Caco-2 (cell line): ENCODE measurements at regions not wholly inside any gene's neighbourhood (a gene's known extent, or its start where the extent isn't known, plus 50 kb on each side); places are given as distances from the start of the nearest gene placed in this dataset.
"Not testable (repeated sequence)": the region's sequence is repeated elsewhere in the genome, so short reads cannot be mapped to it uniquely, and the experiment has no call there.

Experiments
- BruUV-seq: library from RNA; stranded (reverse); fragments of 400-500 nt; replicated peaks from 2 replicates; lab custom pipeline; 2021; lab: Mats Ljungman, UMichigan
- CTCF ChIA-PET: fragments of 300-600 bp; sonication (Branson Sonifier 250); formaldehyde crosslinking; loops from one replicate; lab custom pipeline; 2022; ENCODE audit warnings: antibody characterized with exemption; lab: Charles Lee
- POLR2A ChIA-PET: fragments of 300-600 bp; sonication (Branson Sonifier 250); formaldehyde crosslinking; loops from one replicate; lab custom pipeline; 2022; ENCODE audit warnings: antibody characterized with exemption; lab: Charles Lee
- DNase-seq, 2 experiments: peaks; one replicate each; pipeline versions ENCODE4 v3.0.0 to v3.0.0-alpha.2; 2020 to 2022
- H3K27me3 ChIP-seq: replicated peaks from 2 replicates; pipeline ENCODE4 v1.6.0; 2011; ENCODE audit warnings: low read length; ENCODE audit not compliant: control insufficient read depth, insufficient read depth
- H3K36me3 ChIP-seq: 2 replicates; pipeline ENCODE4 v1.5.1; 2011; ENCODE audit warnings: low read length; ENCODE audit not compliant: control insufficient read depth, insufficient read depth
- H3K4me1 ChIP-seq: fragments of 250-450 bp; sonication (Bioruptor Pico); 2 replicates; pipeline ENCODE4 v1.5.1; 2020; ENCODE audit warnings: mild to moderate bottlenecking
- H3K4me3 ChIP-seq: 2 replicates; pipeline ENCODE4 v1.5.1; 2011; ENCODE audit warnings: low read depth, mild to moderate bottlenecking, control low read depth, low read length
- H3K9me3 ChIP-seq: fragments of 250-450 bp; sonication (Bioruptor Pico); 2 replicates; pipeline ENCODE4 v1.5.1; 2020; ENCODE audit warnings: mild to moderate bottlenecking, moderate library complexity
- H3K27ac Mint-ChIP-seq: one replicate; pipeline ENCODE4 v1.8.0; 2022; ENCODE audit warnings: mixed read lengths; ENCODE audit not compliant: unreplicated experiment
- H3K27me3 Mint-ChIP-seq: one replicate; pipeline ENCODE4 v1.8.0; 2022; ENCODE audit warnings: mixed read lengths; ENCODE audit not compliant: insufficient read depth, unreplicated experiment
- H3K36me3 Mint-ChIP-seq: one replicate; pipeline ENCODE4 v1.8.0; 2022; ENCODE audit warnings: mild to moderate bottlenecking, mixed read lengths; ENCODE audit not compliant: insufficient read depth, unreplicated experiment
- H3K4me1 Mint-ChIP-seq: one replicate; pipeline ENCODE4 v1.8.0; 2022; ENCODE audit warnings: low read depth, mixed read lengths; ENCODE audit not compliant: unreplicated experiment
- H3K4me3 Mint-ChIP-seq: one replicate; pipeline ENCODE4 v1.8.0; 2022; ENCODE audit warnings: mild to moderate bottlenecking, moderate library complexity, mixed read lengths; ENCODE audit not compliant: unreplicated experiment
- H3K9me3 Mint-ChIP-seq: one replicate; pipeline ENCODE4 v1.8.0; 2022; ENCODE audit warnings: mixed read lengths; ENCODE audit not compliant: unreplicated experiment
- intact Hi-C: fragments of 100-400 bp; cut with micrococcal nuclease; formaldehyde crosslinking; loops from one replicate; pipeline ENCODE4 v1.10.0; 2022; ENCODE audit not compliant: unreplicated experiment
- TF ChIP-seq, protein P1 (sequence below), 2 experiments: fragments of 200-600 bp in 1 of 2; IDR thresholded peaks; 1 replicate in 1 of 2; 2 replicates in 1 of 2; pipeline versions ENCODE4 v1.5.1 to v1.8.0; 2011 to 2022; ENCODE audit warnings: antibody characterized with exemption in 1 of 2, control low read depth in 1 of 2, inconsistent platforms in 1 of 2, low read depth in 1 of 2, low read length in 1 of 2, mild to moderate bottlenecking in 1 of 2, moderate library complexity in 1 of 2; ENCODE audit not compliant: insufficient read depth in 1 of 2, severe bottlenecking in 1 of 2, unreplicated experiment in 1 of 2

DNA sequence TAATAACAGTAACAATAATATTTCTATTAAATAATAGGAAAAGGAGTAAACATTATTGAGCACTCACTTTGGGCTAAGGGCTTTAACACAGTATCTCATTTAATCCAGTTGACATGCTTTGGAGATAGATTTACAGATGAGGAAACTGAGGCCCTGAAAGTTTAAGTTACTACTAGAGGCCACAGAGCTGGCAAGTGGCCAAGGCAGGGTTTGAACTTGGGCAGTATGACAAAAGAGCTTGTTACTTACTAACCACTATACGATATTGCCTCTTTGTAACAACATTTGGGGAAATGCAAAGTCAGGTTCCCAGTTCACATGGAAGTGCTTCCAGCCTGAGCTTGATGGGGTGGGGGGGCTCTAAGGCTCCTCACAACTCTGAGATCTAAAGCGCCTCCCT is 149.1 kb upstream of the LMCD1 start:
- DNase-seq = no peak

DNA sequence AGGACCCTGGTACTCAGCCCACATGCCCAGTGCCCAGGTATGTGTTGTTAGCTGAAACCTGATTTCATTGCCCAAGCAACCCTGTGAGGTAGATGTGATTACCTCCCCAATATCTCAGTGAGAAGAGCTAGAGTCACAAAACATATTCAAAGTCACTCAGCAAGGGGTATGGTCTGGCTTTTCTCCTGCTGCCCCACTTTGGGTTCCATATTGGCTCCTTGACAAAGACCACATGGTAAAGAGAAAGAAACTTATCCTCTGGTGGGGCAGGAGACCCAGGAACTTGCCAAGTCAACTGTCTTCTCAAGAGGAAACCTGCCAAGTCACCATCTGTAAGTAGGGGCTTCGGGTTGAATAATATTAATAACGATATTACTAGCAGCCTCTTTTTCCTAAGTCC is 148.3 kb upstream of the LMCD1 start:
- CTCF ChIA-PET = no interaction called here
- no peak overlapping the region for H3K27ac Mint-ChIP-seq
- TF ChIP-seq, protein P1, sequence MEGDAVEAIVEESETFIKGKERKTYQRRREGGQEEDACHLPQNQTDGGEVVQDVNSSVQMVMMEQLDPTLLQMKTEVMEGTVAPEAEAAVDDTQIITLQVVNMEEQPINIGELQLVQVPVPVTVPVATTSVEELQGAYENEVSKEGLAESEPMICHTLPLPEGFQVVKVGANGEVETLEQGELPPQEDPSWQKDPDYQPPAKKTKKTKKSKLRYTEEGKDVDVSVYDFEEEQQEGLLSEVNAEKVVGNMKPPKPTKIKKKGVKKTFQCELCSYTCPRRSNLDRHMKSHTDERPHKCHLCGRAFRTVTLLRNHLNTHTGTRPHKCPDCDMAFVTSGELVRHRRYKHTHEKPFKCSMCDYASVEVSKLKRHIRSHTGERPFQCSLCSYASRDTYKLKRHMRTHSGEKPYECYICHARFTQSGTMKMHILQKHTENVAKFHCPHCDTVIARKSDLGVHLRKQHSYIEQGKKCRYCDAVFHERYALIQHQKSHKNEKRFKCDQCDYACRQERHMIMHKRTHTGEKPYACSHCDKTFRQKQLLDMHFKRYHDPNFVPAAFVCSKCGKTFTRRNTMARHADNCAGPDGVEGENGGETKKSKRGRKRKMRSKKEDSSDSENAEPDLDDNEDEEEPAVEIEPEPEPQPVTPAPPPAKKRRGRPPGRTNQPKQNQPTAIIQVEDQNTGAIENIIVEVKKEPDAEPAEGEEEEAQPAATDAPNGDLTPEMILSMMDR (IDR thresholded peaks at IDR 0.05; ENCODE audit: insufficient read depth in 1 of 2, low read depth in 1 of 2, low read length in 1 of 2, severe bottlenecking in 1 of 2, unreplicated experiment in 1 of 2) = no peak
- Histone ChIP-seq H3K27me3 (no peaks in the 10 kb centered on the region), H3K4me3 (no peak overlapping the region), H3K4me1 (no peaks in the 10 kb centered on the region), H3K36me3 (no peaks in the 10 kb centered on the region), H3K9me3 (no peaks in the 10 kb centered on the region)
- H3K9me3 Mint-ChIP-seq = no peaks in the 10 kb centered on the region
- DNase-seq = no peak
- POLR2A ChIA-PET = no interaction called here
- H3K4me3 Mint-ChIP-seq = no peak overlapping the region
- intact Hi-C loops = no loop called here
- H3K36me3 Mint-ChIP-seq = no peaks in the 10 kb centered on the region
- no peaks in the 10 kb centered on the region for H3K4me1 Mint-ChIP-seq
- H3K27me3 Mint-ChIP-seq = peaks cover 3% of the 10 kb centered on the region
- BruUV-seq = no TSS peak

More for the DNA sequence above, 149.1 kb upstream of the LMCD1 start:
- no TSS peak for BruUV-seq
- no peaks in the 10 kb centered on the region for H3K36me3 ChIP-seq
- H3K27me3 ChIP-seq = no peaks in the 10 kb centered on the region
- TF ChIP-seq, protein P1 (IDR thresholded peaks at IDR 0.05; ENCODE audit: insufficient read depth in 1 of 2, low read depth in 1 of 2, low read length in 1 of 2, severe bottlenecking in 1 of 2, unreplicated experiment in 1 of 2) = no peak
- Mint-ChIP-seq H3K27me3 (no peaks in the 10 kb centered on the region), H3K9me3 (no peaks in the 10 kb centered on the region), H3K36me3 (no peaks in the 10 kb centered on the region), H3K4me3 (no peak overlapping the region), H3K4me1 (no peaks in the 10 kb centered on the region), H3K27ac (no peak overlapping the region)
- H3K4me3 ChIP-seq = no peak overlapping the region
- no peaks in the 10 kb centered on the region for H3K4me1 ChIP-seq
- no peaks in the 10 kb centered on the region for H3K9me3 ChIP-seq
- ChIA-PET CTCF (no interaction called here), POLR2A (no interaction called here)
- intact Hi-C loops = no loop called here

DNA sequence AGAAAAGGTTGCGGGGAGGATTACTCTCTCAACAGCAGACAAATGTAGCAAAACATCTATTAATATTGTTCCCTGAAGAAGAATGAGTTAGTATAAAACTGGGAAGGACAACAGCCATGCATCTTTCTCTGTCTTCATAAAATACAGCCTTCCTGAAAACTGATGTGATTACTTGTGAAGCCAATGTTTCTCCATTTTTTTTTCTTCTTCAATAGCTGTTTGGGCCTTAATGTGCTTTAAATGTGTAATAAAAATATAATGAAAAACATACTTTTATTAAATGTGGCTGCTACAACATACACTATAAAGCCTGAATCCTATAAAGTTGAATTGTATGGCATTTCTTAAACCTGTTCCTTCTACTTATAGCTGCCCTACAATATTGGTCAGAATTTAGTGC is 146.3 kb upstream of the LMCD1 start:
- CTCF ChIA-PET = no interaction called here
- Histone ChIP-seq H3K4me1 (no peaks in the 10 kb centered on the region), H3K4me3 (no peak overlapping the region), H3K27me3 (no peaks in the 10 kb centered on the region), H3K9me3 (no peaks in the 10 kb centered on the region), H3K36me3 (no peaks in the 10 kb centered on the region)
- H3K27me3 Mint-ChIP-seq = peaks cover 3% of the 10 kb centered on the region
- intact Hi-C loops = no loop called here
- no peaks in the 10 kb centered on the region for H3K36me3 Mint-ChIP-seq
- TF ChIP-seq, protein P1 (IDR thresholded peaks at IDR 0.05; ENCODE audit: insufficient read depth in 1 of 2, low read depth in 1 of 2, low read length in 1 of 2, severe bottlenecking in 1 of 2, unreplicated experiment in 1 of 2) = no peak
- H3K9me3 Mint-ChIP-seq = no peaks in the 10 kb centered on the region
- no peak overlapping the region for H3K4me3 Mint-ChIP-seq
- POLR2A ChIA-PET = no interaction called here
- DNase-seq = no peak
- no peak overlapping the region for H3K27ac Mint-ChIP-seq
- no peaks in the 10 kb centered on the region for H3K4me1 Mint-ChIP-seq
- no TSS peak for BruUV-seq

DNA sequence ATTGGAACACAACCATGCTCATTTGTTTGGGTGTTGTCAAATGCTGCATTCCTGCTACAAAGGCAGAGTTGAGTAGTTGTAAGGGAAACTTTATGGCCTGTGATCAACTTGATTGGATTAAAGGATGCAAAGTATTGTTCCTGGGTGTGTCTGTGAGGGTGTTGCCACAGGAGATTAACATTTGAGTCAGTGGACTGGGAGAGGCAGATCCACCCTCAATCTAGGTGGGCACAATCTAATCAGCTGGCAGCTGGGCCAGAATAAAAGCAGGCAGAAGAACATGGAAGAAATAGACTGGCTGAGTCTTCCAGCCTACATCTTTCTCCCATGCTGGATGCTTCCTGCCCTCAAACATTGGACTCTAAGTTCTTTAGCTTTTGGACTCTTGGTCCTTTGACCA is 145.6 kb upstream of the LMCD1 start:
- H3K9me3 ChIP-seq, H3K4me1 ChIP-seq, CTCF ChIA-PET, H3K27ac Mint-ChIP-seq, H3K27me3 Mint-ChIP-seq, H3K36me3 ChIP-seq, BruUV-seq, H3K4me3 Mint-ChIP-seq, H3K4me3 ChIP-seq, POLR2A ChIA-PET, H3K4me1 Mint-ChIP-seq, intact Hi-C loops, DNase-seq, H3K27me3 ChIP-seq, H3K36me3 Mint-ChIP-seq, H3K9me3 Mint-ChIP-seq: not testable (repeated sequence)
